ENCODE measurements at regions not wholly inside any gene's neighbourhood (a gene's known extent, or its start where the extent isn't known, plus 50 kb on each side); places are given as distances from the start of the nearest gene placed in this dataset.
A peak's percentile ranks its signal among the peaks of the same experiment; 100 is the strongest.

GRCh38 chr4:43241104-43241503 is 348.6 kb downstream of the GRXCR1 start:
- TF ChIP-seq, protein P1, sequence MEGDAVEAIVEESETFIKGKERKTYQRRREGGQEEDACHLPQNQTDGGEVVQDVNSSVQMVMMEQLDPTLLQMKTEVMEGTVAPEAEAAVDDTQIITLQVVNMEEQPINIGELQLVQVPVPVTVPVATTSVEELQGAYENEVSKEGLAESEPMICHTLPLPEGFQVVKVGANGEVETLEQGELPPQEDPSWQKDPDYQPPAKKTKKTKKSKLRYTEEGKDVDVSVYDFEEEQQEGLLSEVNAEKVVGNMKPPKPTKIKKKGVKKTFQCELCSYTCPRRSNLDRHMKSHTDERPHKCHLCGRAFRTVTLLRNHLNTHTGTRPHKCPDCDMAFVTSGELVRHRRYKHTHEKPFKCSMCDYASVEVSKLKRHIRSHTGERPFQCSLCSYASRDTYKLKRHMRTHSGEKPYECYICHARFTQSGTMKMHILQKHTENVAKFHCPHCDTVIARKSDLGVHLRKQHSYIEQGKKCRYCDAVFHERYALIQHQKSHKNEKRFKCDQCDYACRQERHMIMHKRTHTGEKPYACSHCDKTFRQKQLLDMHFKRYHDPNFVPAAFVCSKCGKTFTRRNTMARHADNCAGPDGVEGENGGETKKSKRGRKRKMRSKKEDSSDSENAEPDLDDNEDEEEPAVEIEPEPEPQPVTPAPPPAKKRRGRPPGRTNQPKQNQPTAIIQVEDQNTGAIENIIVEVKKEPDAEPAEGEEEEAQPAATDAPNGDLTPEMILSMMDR (IDR thresholded peaks at IDR 0.05; ENCODE audit: partially characterized antibody, unreplicated experiment) = no peak
- H3K4me3 Mint-ChIP-seq (ENCODE audit: unreplicated experiment) = no peak overlapping the region
- no peaks in the 10 kb centered on the region for H3K4me1 Mint-ChIP-seq (ENCODE audit: low read depth, unreplicated experiment)
- H3K36me3 Mint-ChIP-seq (ENCODE audit: unreplicated experiment) = no peaks in the 10 kb centered on the region
- peaks cover 2% of the 10 kb centered on the region for H3K27me3 Mint-ChIP-seq (ENCODE audit: unreplicated experiment)
- no peak for DNase-seq
- no peaks in the 10 kb centered on the region for H3K9me3 Mint-ChIP-seq (ENCODE audit: unreplicated experiment)
- H3K27ac Mint-ChIP-seq (ENCODE audit: unreplicated experiment) = no peak overlapping the region

- H3K27ac Mint-ChIP-seq (ENCODE audit: unreplicated experiment) = no peak overlapping the region
- H3K27me3 Mint-ChIP-seq (ENCODE audit: unreplicated experiment) = peaks cover 2% of the 10 kb centered on the region
- TF ChIP-seq, protein P1 (IDR thresholded peaks at IDR 0.05; ENCODE audit: partially characterized antibody, unreplicated experiment) = no peak
- H3K4me3 Mint-ChIP-seq (ENCODE audit: unreplicated experiment) = no peak overlapping the region
- no peaks in the 10 kb centered on the region for H3K36me3 Mint-ChIP-seq (ENCODE audit: unreplicated experiment)
- no peaks in the 10 kb centered on the region for H3K9me3 Mint-ChIP-seq (ENCODE audit: unreplicated experiment)
- no peaks in the 10 kb centered on the region for H3K4me1 Mint-ChIP-seq (ENCODE audit: low read depth, unreplicated experiment)
- no peak for DNase-seq
Observed at GRCh38 chr4:43242606-43243005, 350.1 kb downstream of the GRXCR1 start.

GRCh38 chr4:43243433-43244116 is 351.1 kb downstream of the GRXCR1 start:
- Mint-ChIP-seq H3K27me3 (ENCODE audit: unreplicated experiment) (peaks cover 2% of the 10 kb centered on the region), H3K4me3 (ENCODE audit: unreplicated experiment) (no peak overlapping the region), H3K36me3 (ENCODE audit: unreplicated experiment) (no peaks in the 10 kb centered on the region), H3K9me3 (ENCODE audit: unreplicated experiment) (no peaks in the 10 kb centered on the region), H3K27ac (ENCODE audit: unreplicated experiment) (no peak overlapping the region), H3K4me1 (ENCODE audit: low read depth, unreplicated experiment) (no peaks in the 10 kb centered on the region)
- TF ChIP-seq, protein P1 (IDR thresholded peaks at IDR 0.05; ENCODE audit: partially characterized antibody, unreplicated experiment) = no peak
- no peak for DNase-seq

DNA sequence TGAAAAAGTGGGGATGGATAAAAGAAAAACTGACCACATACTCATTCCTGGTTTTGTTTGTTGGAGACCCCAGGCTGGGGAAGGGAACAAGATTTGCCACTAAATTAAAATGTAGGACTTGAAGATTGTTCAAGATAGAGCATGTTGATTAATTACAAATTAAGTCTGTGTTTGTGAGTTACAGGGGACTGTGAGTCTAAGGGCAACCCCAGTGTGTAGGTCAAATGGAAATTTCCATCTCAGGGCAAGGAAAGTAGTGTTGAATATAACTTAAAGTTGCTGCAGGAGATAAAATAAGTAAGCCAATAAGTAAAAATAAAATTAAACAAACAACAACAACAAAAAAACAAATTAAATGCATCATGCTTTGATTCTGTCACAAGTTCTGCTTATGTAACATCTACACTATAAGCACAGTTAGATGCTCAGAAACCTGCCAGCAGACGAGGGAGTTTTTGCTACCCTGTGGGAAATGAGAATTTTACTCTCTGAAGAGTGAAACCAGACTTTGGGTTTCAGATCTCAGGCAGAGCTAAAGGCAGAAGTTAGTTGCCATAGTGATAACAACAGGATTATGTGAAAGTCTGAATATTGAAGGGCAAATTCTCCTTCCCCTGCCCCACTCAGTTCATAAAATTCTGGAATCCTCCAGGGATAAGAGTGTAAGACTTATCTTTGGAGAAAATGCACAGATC is 352.3 kb downstream of the GRXCR1 start:
- Mint-ChIP-seq H3K27ac (ENCODE audit: unreplicated experiment) (no peak overlapping the region), H3K4me3 (ENCODE audit: unreplicated experiment) (no peak overlapping the region), H3K27me3 (ENCODE audit: unreplicated experiment) (peaks cover 2% of the 10 kb centered on the region), H3K9me3 (ENCODE audit: unreplicated experiment) (no peaks in the 10 kb centered on the region), H3K36me3 (ENCODE audit: unreplicated experiment) (no peaks in the 10 kb centered on the region), H3K4me1 (ENCODE audit: low read depth, unreplicated experiment) (no peaks in the 10 kb centered on the region)
- no peak for DNase-seq
- TF ChIP-seq, protein P1 (IDR thresholded peaks at IDR 0.05; ENCODE audit: partially characterized antibody, unreplicated experiment) = no peak

DNA sequence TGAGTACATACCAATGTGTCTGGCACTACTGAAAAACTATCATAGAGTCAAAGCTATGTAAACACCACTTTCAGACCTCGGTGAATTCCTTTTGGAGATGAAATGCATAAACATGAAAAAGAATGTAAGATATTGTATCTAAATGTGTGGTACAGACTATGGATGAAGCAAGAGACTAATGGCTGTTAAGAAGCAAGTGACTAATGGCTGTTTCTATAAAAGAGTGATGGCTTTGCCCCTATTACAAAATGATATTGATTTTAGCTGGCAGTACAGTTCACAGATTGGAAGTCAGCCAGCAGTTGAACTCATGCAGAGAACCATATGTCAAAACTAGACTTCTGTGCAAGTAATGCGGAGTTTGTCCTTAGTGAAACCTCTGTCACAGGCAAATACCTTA is 359.3 kb downstream of the GRXCR1 start:
- Mint-ChIP-seq H3K36me3 (ENCODE audit: unreplicated experiment) (no peaks in the 10 kb centered on the region), H3K4me3 (ENCODE audit: unreplicated experiment) (no peak overlapping the region), H3K9me3 (ENCODE audit: unreplicated experiment) (peaks cover 2% of the 10 kb centered on the region), H3K4me1 (ENCODE audit: low read depth, unreplicated experiment) (peaks cover 18% of the 10 kb centered on the region), H3K27ac (ENCODE audit: unreplicated experiment) (peak overlapping the region; percentile 59), H3K27me3 (ENCODE audit: unreplicated experiment) (no peaks in the 10 kb centered on the region)
- DNase-seq = no peak
- TF ChIP-seq, protein P1 (IDR thresholded peaks at IDR 0.05; ENCODE audit: partially characterized antibody, unreplicated experiment) = no peak
